22Rv1 (cell line): ENCODE measurements at regions not wholly inside any gene's neighbourhood (a gene's known extent, or its start where the extent isn't known, plus 50 kb on each side); places are given as distances from the start of the nearest gene placed in this dataset.

Experiments used
- CTCF ChIP-seq: fragments of 450-650 bp; IDR thresholded peaks from 2 replicates; pipeline ENCODE4 v1.5.1; 2017; ENCODE audit warnings: mild to moderate bottlenecking
- ZFX ChIP-seq: fragments of 450-650 bp; IDR thresholded peaks from 2 replicates; pipeline ENCODE4 v1.6.1; 2017; ENCODE audit warnings: antibody characterized with exemption, borderline replicate concordance

GRCh38 chr20:24786111-24786495 is 163.0 kb upstream of the CST7 start:
- TF ChIP-seq CTCF (no peak), ZFX (no peak)
